ENCODE measurements at regions not wholly inside any gene's neighbourhood (a gene's known extent, or its start where the extent isn't known, plus 50 kb on each side); places are given as distances from the start of the nearest gene placed in this dataset.

DNA sequence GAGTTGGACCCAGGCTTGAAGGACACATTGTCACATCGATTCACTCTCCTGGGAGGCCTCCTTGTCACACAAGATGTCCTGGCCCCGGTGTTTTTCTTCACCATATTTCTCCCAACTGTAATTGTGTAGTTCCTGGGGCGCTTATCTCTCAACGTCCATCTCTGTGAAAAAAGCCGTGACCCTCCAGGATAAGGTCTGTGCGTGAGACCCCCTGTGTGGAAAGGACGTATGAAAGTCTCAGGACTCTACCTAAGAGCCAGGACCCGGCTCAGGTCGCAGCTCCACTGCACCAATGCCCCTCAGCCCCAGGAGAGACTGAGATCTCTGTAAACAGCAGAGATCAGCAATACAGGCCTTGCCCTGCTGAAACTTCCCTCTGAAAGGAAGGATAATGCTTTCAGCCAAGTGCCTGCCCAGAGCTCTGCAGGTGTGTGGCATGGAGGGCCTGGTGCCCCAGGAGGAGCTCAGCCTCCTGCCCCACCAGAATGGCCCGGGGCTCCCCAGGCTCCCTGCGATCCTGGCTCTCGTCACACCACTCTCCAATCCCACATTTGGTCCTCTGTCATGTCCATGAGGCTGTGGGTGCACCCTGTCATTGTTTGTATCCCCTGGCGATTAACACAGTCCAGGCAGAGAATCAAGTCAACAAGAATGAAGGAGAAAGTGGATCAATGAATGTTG is 119.2 kb upstream of the TMEM45B start:
- Histone ChIP-seq H2BK120ac (ENCODE audit: low read depth, low read length, poor library complexity, severe bottlenecking) (no peak overlapping the region), H3K4ac (ENCODE audit: low read depth, low read length) (no peak overlapping the region), H2BK12ac (ENCODE audit: insufficient read length, low read depth, low read length) (no peak overlapping the region), H3K79me2 (ENCODE audit: insufficient read depth, low read length) (no peaks in the 10 kb centered on the region), H4K20me1 (ENCODE audit: control insufficient read depth, insufficient read depth, insufficient read length) (no peaks in the 10 kb centered on the region), H3K79me1 (ENCODE audit: insufficient read depth, low read depth, low read length, poor library complexity, severe bottlenecking) (no peaks in the 10 kb centered on the region), H3K14ac (ENCODE audit: insufficient read depth, low read length) (no peak overlapping the region), H2BK20ac (ENCODE audit: low read depth, low read length, poor library complexity, severe bottlenecking) (no peak overlapping the region), H3T11ph (ENCODE audit: low read length) (no peak overlapping the region), H4K91ac (ENCODE audit: insufficient read length, low read depth, low read length) (no peak overlapping the region), H4K5ac (ENCODE audit: insufficient read length, low read depth, low read length) (no peak overlapping the region), H3K56ac (ENCODE audit: insufficient read length, low read depth, low read length) (no peak overlapping the region), H3K4me2 (ENCODE audit: insufficient read depth, insufficient read length, low read length) (no peak overlapping the region), H3K23me2 (ENCODE audit: insufficient read length, low read depth, low read length, poor library complexity, severe bottlenecking) (no peaks in the 10 kb centered on the region), H2AFZ (ENCODE audit: low read length) (no peak overlapping the region), H3K9ac (ENCODE audit: extremely low read depth, insufficient read length, low read length) (no peak overlapping the region), H2AK5ac (ENCODE audit: insufficient read length, low read length) (no peak overlapping the region), H3K18ac (ENCODE audit: insufficient read length, low read depth, low read length) (no peak overlapping the region), H3K27me3 (ENCODE audit: insufficient read depth, low read length) (no peaks in the 10 kb centered on the region), H2BK15ac (ENCODE audit: low read depth, low read length) (no peak overlapping the region), H3K9me3 (ENCODE audit: control insufficient read depth, low read depth, low read length) (no peaks in the 10 kb centered on the region), H3K4me1 (ENCODE audit: insufficient read depth, low read length) (no peaks in the 10 kb centered on the region), H3K27ac (ENCODE audit: insufficient read length, low read depth, low read length) (no peak overlapping the region), H2BK5ac (ENCODE audit: insufficient read length, low read length) (no peak overlapping the region), H4K8ac (replicated peaks; ENCODE audit: insufficient read length, low read depth, low read length) (no peak overlapping the region), H3K23ac (ENCODE audit: insufficient read length, low read depth, low read length) (no peak overlapping the region)
- Mint-ChIP-seq H3K9me3 (no peaks in the 10 kb centered on the region), H3K4me1 (no peaks in the 10 kb centered on the region), H3K27me3 (ENCODE audit: low read depth) (peaks cover 50% of the 10 kb centered on the region), H3K36me3 (ENCODE audit: insufficient read depth in 1 of 3, low read depth in 3 of 3) (no peaks in the 10 kb centered on the region), H3K4me3 (no peak overlapping the region), H3K27ac (no peak overlapping the region)
- WGBS (ENCODE audit: extremely low coverage, insufficient read length, low lambda C conversion rate), result no CpG with 5 or more reads among the region's 13 CpGs
- TF ChIP-seq, protein P1, sequence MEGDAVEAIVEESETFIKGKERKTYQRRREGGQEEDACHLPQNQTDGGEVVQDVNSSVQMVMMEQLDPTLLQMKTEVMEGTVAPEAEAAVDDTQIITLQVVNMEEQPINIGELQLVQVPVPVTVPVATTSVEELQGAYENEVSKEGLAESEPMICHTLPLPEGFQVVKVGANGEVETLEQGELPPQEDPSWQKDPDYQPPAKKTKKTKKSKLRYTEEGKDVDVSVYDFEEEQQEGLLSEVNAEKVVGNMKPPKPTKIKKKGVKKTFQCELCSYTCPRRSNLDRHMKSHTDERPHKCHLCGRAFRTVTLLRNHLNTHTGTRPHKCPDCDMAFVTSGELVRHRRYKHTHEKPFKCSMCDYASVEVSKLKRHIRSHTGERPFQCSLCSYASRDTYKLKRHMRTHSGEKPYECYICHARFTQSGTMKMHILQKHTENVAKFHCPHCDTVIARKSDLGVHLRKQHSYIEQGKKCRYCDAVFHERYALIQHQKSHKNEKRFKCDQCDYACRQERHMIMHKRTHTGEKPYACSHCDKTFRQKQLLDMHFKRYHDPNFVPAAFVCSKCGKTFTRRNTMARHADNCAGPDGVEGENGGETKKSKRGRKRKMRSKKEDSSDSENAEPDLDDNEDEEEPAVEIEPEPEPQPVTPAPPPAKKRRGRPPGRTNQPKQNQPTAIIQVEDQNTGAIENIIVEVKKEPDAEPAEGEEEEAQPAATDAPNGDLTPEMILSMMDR (conservative IDR thresholded peaks at IDR 0.05), result no peak; the same call in 2 of the 3 replicates
- DNase-seq, result no peak
